Stomach (tissue), 8 donors: ENCODE measurements at regions not wholly inside any gene's neighbourhood (a gene's known extent, or its start where the extent isn't known, plus 50 kb on each side); places are given as distances from the start of the nearest gene placed in this dataset.

Experiments
- DNase-seq, 2 donors: peaks; one replicate each; pipeline versions ENCODE4 v3.0.0 to v3.0.0-alpha.2; 2013 to 2019
- H3K27ac ChIP-seq, 5 donors: fragments of 200-600 bp in 4 of 5; sonication (generic) in 4 of 5; one replicate each; pipeline ENCODE4 v1.5.1; 2013 to 2019; ENCODE audit warnings: mild to moderate bottlenecking in 1 of 5, moderate library complexity in 1 of 5
- H3K27me3 ChIP-seq, 3 donors: fragments of 200-600 bp; sonication (generic); one replicate each; pipeline ENCODE4 v1.5.1; 2017 to 2019; ENCODE audit warnings: mixed run types in 1 of 3
- H3K36me3 ChIP-seq, 4 donors: fragments of 200-600 bp; sonication (generic); 1 replicate in 3 of 4; 2 replicates in 1 of 4; pipeline ENCODE4 v1.5.1; 2016 to 2019
- H3K4me1 ChIP-seq, 4 donors: fragments of 200-600 bp; sonication (generic); one replicate each; pipeline ENCODE4 v1.5.1; 2016 to 2019
- H3K4me3 ChIP-seq, 4 donors: fragments of 200-600 bp; sonication (generic) in 3 of 4; one replicate each; pipeline ENCODE4 v1.5.1; 2016 to 2019; ENCODE audit warnings: mild to moderate bottlenecking in 1 of 4
- H3K9me3 ChIP-seq, 4 donors: fragments of 200-600 bp; sonication (generic); one replicate each; pipeline ENCODE4 v1.5.1; 2016 to 2019
- EP300 ChIP-seq: sonication (generic); formaldehyde crosslinking; IDR thresholded peaks from one replicate; pipeline ENCODE4 v1.6.1; 2017; ENCODE audit warnings: antibody characterized with exemption
- POLR2A ChIP-seq, 4 donors: fragments of 450-650 bp; IDR thresholded peaks; one replicate each; pipeline ENCODE4 v1.6.1; 2016; ENCODE audit warnings: antibody characterized with exemption in 4 of 4, control low read depth in 2 of 4, mild to moderate bottlenecking in 1 of 4, moderate library complexity in 1 of 4
- POLR2AphosphoS5 ChIP-seq, 3 donors: sonication (generic); formaldehyde crosslinking; IDR thresholded peaks; one replicate each; pipeline ENCODE4 v1.6.1; 2016; ENCODE audit warnings: antibody characterized with exemption in 3 of 3
- WGBS, 5 donors: extraction: QIAGEN DNeasy Blood & Tissue Kit in 3 of 5; methylation state at CpG; one replicate each; pipeline versions ENCODE4 v1.1.5 to v1.1.7; 2013 to 2018; 5-methylcytosine and 5-hydroxymethylcytosine counted together
- intact Hi-C: fragments of 100-400 bp; cut with DNase I; formaldehyde crosslinking; loops from one replicate; pipeline ENCODE4 v1.15.1; 2023; ENCODE audit warnings: low total_unique reads
- TF ChIP-seq, protein P1 (sequence below), 7 experiments: fragments of 450-650 bp in 4 of 7; fragments of 200-600 bp in 3 of 7; sonication (generic) in 3 of 7; IDR thresholded peaks; one replicate each; pipeline ENCODE4 v1.5.1; 2016 to 2019; ENCODE audit warnings: antibody characterized with exemption in 7 of 7, control low read depth in 2 of 7, mild to moderate bottlenecking in 1 of 7
- donor health status: healthy with polysubstance abuse.
- donor health status: Bipolar disorder and iron deficiency.
- donor health status: healthy.

- no peak overlapping the region for H3K27ac ChIP-seq
- peaks cover 0 to 12% (median 6%) of the 10 kb centered on the region in 4 donors for H3K4me1 ChIP-seq
- no peak overlapping the region for H3K4me3 ChIP-seq
- no peaks in the 10 kb centered on the region for H3K27me3 ChIP-seq
- intact Hi-C loops: no loop called here
- no peak for TF ChIP-seq POLR2AphosphoS5 (IDR thresholded peaks at IDR 0.05)
- TF ChIP-seq, protein P1, sequence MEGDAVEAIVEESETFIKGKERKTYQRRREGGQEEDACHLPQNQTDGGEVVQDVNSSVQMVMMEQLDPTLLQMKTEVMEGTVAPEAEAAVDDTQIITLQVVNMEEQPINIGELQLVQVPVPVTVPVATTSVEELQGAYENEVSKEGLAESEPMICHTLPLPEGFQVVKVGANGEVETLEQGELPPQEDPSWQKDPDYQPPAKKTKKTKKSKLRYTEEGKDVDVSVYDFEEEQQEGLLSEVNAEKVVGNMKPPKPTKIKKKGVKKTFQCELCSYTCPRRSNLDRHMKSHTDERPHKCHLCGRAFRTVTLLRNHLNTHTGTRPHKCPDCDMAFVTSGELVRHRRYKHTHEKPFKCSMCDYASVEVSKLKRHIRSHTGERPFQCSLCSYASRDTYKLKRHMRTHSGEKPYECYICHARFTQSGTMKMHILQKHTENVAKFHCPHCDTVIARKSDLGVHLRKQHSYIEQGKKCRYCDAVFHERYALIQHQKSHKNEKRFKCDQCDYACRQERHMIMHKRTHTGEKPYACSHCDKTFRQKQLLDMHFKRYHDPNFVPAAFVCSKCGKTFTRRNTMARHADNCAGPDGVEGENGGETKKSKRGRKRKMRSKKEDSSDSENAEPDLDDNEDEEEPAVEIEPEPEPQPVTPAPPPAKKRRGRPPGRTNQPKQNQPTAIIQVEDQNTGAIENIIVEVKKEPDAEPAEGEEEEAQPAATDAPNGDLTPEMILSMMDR (IDR thresholded peaks at IDR 0.05): no peak
- TF ChIP-seq POLR2A (IDR thresholded peaks at IDR 0.05): no peak
- no peak for TF ChIP-seq EP300
- no peak for DNase-seq
- H3K36me3 ChIP-seq: peaks cover 0 to 39% (median 0%) of the 10 kb centered on the region in 4 donors
- WGBS, 5 donors: 77 to 95% (median 91%) methylated on average over 5 of the region's 5 CpGs
- peaks cover 0 to 4% (median 0%) of the 10 kb centered on the region in 4 donors for H3K9me3 ChIP-seq
Observed at GRCh38 chr22:25482091-25482760, 82.2 kb upstream of the GRK3 start.

GRCh38 chr22:25482868-25483639 is 81.4 kb upstream of the GRK3 start:
- peaks cover 0 to 16% (median 8%) of the 10 kb centered on the region in 4 donors for H3K4me1 ChIP-seq
- H3K9me3 ChIP-seq: no peaks in the 10 kb centered on the region
- intact Hi-C loops: no loop called here
- TF ChIP-seq, protein P1 (IDR thresholded peaks at IDR 0.05): no peak
- TF ChIP-seq EP300 (no peak), POLR2AphosphoS5 (IDR thresholded peaks at IDR 0.05) (no peak), POLR2A (IDR thresholded peaks at IDR 0.05) (no peak)
- WGBS, 5 donors: 23 to 50% (median 48%) methylated on average over 3 of the region's 3 CpGs
- peak; percentile 33 to 34 for DNase-seq
- no peaks in the 10 kb centered on the region for H3K27me3 ChIP-seq
- no peak overlapping the region for H3K27ac ChIP-seq
- peaks cover 0 to 39% (median 0%) of the 10 kb centered on the region in 4 donors for H3K36me3 ChIP-seq
- no peak overlapping the region for H3K4me3 ChIP-seq

DNA sequence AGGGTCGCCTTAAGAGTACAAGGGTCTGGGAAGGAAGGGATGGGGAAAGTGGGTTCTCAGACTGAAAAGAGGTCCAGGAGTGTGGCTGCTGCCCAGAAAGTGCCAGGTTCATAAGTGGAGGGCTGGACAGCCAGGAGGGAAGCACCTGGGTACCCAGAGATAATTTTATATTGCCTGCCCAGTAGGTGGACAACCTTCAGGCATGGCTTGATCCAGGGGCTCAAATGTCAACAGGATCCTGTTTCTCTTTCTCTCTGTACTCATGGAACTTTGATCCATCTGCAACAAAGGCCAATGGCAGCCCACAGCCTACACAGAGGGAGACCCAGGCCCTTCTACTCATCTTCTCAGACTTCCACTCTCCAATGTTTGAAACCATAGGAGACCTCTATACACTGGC is 80.5 kb upstream of the GRK3 start:
- Histone ChIP-seq H3K27ac (no peak overlapping the region), H3K4me3 (no peak overlapping the region), H3K4me1 (peaks cover 0 to 25% (median 12%) of the 10 kb centered on the region in 4 donors), H3K9me3 (no peaks in the 10 kb centered on the region), H3K36me3 (peaks cover 0 to 39% (median 0%) of the 10 kb centered on the region in 4 donors), H3K27me3 (no peaks in the 10 kb centered on the region)
- TF ChIP-seq POLR2AphosphoS5 (IDR thresholded peaks at IDR 0.05) (no peak), POLR2A (IDR thresholded peaks at IDR 0.05) (no peak), EP300 (no peak)
- TF ChIP-seq, protein P1 (IDR thresholded peaks at IDR 0.05): no peak
- WGBS, 5 donors: 80 to 91% (median 88%) methylated on average over 1 of the region's 1 CpG
- no peak for DNase-seq
- intact Hi-C loops: no loop called here

GRCh38 chr22:25484521-25485315 is 79.8 kb upstream of the GRK3 start:
- H3K4me3 ChIP-seq: no peak overlapping the region
- no peak for DNase-seq
- no peak overlapping the region for H3K27ac ChIP-seq
- H3K4me1 ChIP-seq: peaks cover 0 to 26% (median 13%) of the 10 kb centered on the region in 4 donors
- WGBS, 5 donors: 35 to 74% (median 66%) methylated on average over 2 to 3 of the region's 3 CpGs
- H3K9me3 ChIP-seq: no peaks in the 10 kb centered on the region
- no peak for TF ChIP-seq POLR2A (IDR thresholded peaks at IDR 0.05)
- no peak for TF ChIP-seq EP300
- TF ChIP-seq, protein P1 (IDR thresholded peaks at IDR 0.05): no peak
- TF ChIP-seq POLR2AphosphoS5 (IDR thresholded peaks at IDR 0.05): no peak
- intact Hi-C loops: no loop called here
- H3K27me3 ChIP-seq: no peaks in the 10 kb centered on the region
- peaks cover 0 to 39% (median 0%) of the 10 kb centered on the region in 4 donors for H3K36me3 ChIP-seq
